ENCODE measurements at regions not wholly inside any gene's neighbourhood (a gene's known extent, or its start where the extent isn't known, plus 50 kb on each side); places are given as distances from the start of the nearest gene placed in this dataset.
A peak's percentile ranks its signal among the peaks of the same experiment; 100 is the strongest.

- DNase-seq = no peak
Observed at GRCh38 chr2:122447237-122447636, 691.8 kb downstream of the TSN start.

- DNase-seq = peak; percentile 75 to 80
Observed at GRCh38 chr2:122451040-122451439, 695.6 kb downstream of the TSN start.

GRCh38 chr2:122451697-122452096, 696.2 kb downstream of the TSN start:
- DNase-seq = no peak

- no peak for DNase-seq
Observed at GRCh38 chr2:122469147-122469546, 713.7 kb downstream of the TSN start.

- DNase-seq = no peak
Observed at GRCh38 chr2:122471753-122472152, 716.3 kb downstream of the TSN start.

GRCh38 chr2:122478117-122478516, 722.7 kb downstream of the TSN start:
- DNase-seq = no peak

- no peak for DNase-seq
Observed at GRCh38 chr2:122478771-122479170, 723.3 kb downstream of the TSN start.

- DNase-seq = no peak
Observed at GRCh38 chr2:122480501-122481243, 725.2 kb downstream of the TSN start.

GRCh38 chr2:122481244-122481622, 725.8 kb downstream of the TSN start:
- no peak for DNase-seq

- DNase-seq = peak in 1 of 2 experiments; percentile 9
Observed at GRCh38 chr2:122481717-122482116, 726.3 kb downstream of the TSN start.

- DNase-seq = no peak
Observed at GRCh38 chr2:122486086-122486485, 730.6 kb downstream of the TSN start.

GRCh38 chr2:122486705-122487415, 731.4 kb downstream of the TSN start:
- DNase-seq = no peak

- peak in 1 of 2 experiments; percentile 17 for DNase-seq
Observed at GRCh38 chr2:122491011-122491410, 735.6 kb downstream of the TSN start.

GRCh38 chr2:122500316-122501105, 745.1 kb downstream of the TSN start:
- DNase-seq = no peak

- DNase-seq = no peak
Observed at GRCh38 chr2:122506620-122507019, 751.2 kb downstream of the TSN start.

- no peak for DNase-seq
Observed at GRCh38 chr2:122507261-122507660, 751.8 kb downstream of the TSN start.

- DNase-seq = no peak
Observed at GRCh38 chr2:122512091-122512490, 756.6 kb downstream of the TSN start.

- DNase-seq = no peak
Observed at GRCh38 chr2:122514451-122514996, 759.1 kb downstream of the TSN start.

GRCh38 chr2:122515731-122516290, 760.4 kb downstream of the TSN start:
- DNase-seq = no peak

- DNase-seq = no peak
Observed at GRCh38 chr2:122516775-122517174, 761.3 kb downstream of the TSN start.

GRCh38 chr2:122519366-122519765, 763.9 kb downstream of the TSN start:
- DNase-seq = peak; percentile 29 to 31

- no peak for DNase-seq
Observed at GRCh38 chr2:122519821-122520611, 764.6 kb downstream of the TSN start.
